ENCODE measurements at regions not wholly inside any gene's neighbourhood (a gene's known extent, or its start where the extent isn't known, plus 50 kb on each side); places are given as distances from the start of the nearest gene placed in this dataset.
"Not testable (repeated sequence)": the region's sequence is repeated elsewhere in the genome, so short reads cannot be mapped to it uniquely, and the experiment has no call there.

DNA sequence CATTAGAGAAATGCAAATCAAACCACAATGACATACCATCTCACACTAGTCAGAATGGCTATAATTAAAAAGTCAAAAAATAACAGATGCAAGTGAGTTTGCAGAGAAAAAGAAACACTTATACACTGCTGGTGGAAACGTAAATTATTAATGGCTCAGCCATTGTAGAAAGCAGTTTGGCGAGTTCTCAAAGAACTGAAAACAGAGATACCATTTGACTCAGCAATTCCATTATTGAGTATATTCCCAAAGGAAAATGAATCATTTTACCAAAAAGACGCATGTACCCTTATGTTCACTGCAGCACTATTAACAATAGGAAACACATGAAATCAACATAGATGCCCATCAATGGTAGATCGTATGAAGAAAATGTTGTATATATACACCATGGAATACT, 75.0 kb downstream of the NAA11 start:
- DNase-seq (ENCODE audit: low read depth): no peak

DNA sequence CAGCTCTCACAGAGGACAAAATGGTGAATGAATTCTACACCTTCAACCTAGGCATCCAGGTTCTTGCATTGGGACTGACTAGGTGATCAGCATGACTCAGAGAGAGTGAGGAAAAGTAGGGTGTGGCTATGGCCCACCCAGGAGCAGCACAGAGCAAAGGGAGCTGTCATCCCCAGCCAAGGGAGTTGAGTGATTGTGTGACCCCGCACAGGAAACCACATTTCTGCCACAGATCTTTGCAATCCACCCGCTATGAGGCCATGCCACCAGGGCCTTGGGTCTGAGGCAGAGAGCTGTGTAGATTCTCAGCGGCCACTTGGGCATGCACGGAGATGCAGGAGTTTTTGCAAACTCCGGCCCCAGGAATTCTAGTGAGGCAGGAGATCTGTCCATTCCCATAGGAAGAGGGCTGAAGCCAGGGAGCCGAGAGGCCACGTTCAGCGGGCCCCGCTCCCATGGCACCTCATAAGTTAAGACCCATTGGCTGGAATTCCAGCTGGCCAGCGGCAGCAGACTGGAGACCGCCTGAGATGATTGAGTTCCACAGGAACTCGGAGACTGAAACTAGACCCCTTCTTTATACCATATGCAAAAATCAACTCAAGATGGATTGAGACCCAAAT, 75.9 kb downstream of the NAA11 start:
- no peak for DNase-seq (ENCODE audit: low read depth)
- no peak overlapping the region for H3K4me3 ChIP-seq (ENCODE audit: low read length)
- TF ChIP-seq, protein P1, sequence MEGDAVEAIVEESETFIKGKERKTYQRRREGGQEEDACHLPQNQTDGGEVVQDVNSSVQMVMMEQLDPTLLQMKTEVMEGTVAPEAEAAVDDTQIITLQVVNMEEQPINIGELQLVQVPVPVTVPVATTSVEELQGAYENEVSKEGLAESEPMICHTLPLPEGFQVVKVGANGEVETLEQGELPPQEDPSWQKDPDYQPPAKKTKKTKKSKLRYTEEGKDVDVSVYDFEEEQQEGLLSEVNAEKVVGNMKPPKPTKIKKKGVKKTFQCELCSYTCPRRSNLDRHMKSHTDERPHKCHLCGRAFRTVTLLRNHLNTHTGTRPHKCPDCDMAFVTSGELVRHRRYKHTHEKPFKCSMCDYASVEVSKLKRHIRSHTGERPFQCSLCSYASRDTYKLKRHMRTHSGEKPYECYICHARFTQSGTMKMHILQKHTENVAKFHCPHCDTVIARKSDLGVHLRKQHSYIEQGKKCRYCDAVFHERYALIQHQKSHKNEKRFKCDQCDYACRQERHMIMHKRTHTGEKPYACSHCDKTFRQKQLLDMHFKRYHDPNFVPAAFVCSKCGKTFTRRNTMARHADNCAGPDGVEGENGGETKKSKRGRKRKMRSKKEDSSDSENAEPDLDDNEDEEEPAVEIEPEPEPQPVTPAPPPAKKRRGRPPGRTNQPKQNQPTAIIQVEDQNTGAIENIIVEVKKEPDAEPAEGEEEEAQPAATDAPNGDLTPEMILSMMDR (IDR thresholded peaks at IDR 0.05; ENCODE audit: insufficient read depth, low read depth, low read length, missing control alignments): no peak

More for the DNA sequence above, 75.0 kb downstream of the NAA11 start:
- TF ChIP-seq, protein P1 (IDR thresholded peaks at IDR 0.05; ENCODE audit: insufficient read depth, low read depth, low read length, missing control alignments): no peak
- H3K4me3 ChIP-seq (ENCODE audit: low read length): no peak overlapping the region

DNA sequence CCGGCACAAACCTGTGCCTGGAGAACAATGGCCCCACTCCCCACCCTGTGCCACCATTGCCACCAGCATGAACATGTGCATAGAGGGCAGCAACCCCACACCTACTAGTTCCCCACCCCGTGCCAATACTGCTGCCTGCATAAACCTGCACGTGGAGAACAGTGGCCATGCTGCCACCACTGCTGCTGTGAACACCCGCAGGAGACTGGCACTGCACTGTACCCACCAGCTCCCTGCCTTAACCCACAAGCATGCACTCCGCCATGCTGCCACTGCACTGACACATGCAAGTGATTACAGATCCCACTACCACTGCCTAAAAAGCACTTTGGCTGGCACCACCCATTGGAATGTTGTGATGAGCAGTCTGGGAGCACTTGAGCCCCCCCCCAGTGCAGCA, 77.3 kb downstream of the NAA11 start:
- no peak overlapping the region for H3K4me3 ChIP-seq (ENCODE audit: low read length)
- TF ChIP-seq, protein P1 (IDR thresholded peaks at IDR 0.05; ENCODE audit: insufficient read depth, low read depth, low read length, missing control alignments): no peak
- DNase-seq (ENCODE audit: low read depth): no peak

DNA sequence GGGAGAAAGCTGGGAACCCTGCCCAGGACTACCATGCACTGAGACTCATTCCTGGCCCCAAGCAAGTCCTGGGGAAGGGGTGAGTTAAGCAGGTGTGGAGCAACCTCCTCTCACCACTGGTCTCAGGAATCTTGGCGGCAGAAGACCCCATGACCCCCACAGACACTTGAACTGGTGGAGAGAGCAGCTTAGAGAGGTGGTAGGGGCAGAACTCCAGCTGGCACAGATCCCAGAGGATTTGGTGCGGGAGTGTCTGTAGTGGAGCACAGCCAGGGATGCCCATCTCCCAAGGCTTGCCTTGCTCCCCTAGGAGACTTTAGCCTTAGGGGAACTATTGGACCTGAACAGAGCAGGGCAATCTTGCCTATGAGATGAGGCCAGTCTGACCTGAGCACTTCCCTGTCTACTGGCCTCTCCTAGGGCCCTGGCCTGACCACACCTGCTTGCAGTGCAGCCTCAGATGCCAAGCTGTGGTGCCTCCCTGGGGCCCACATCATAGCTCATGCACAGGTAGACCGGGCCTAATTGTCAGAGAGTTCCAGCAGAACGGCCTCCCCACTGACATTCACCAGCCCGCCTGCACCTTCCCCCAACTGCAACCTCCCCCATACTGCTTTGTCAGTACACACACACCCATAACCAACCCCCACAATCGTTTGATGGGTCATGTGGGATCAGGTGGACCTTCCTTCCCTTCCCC, 78.0 kb downstream of the NAA11 start:
- TF ChIP-seq, protein P1 (IDR thresholded peaks at IDR 0.05; ENCODE audit: insufficient read depth, low read depth, low read length, missing control alignments): no peak
- no peak overlapping the region for H3K4me3 ChIP-seq (ENCODE audit: low read length)
- no peak for DNase-seq (ENCODE audit: low read depth)

DNA sequence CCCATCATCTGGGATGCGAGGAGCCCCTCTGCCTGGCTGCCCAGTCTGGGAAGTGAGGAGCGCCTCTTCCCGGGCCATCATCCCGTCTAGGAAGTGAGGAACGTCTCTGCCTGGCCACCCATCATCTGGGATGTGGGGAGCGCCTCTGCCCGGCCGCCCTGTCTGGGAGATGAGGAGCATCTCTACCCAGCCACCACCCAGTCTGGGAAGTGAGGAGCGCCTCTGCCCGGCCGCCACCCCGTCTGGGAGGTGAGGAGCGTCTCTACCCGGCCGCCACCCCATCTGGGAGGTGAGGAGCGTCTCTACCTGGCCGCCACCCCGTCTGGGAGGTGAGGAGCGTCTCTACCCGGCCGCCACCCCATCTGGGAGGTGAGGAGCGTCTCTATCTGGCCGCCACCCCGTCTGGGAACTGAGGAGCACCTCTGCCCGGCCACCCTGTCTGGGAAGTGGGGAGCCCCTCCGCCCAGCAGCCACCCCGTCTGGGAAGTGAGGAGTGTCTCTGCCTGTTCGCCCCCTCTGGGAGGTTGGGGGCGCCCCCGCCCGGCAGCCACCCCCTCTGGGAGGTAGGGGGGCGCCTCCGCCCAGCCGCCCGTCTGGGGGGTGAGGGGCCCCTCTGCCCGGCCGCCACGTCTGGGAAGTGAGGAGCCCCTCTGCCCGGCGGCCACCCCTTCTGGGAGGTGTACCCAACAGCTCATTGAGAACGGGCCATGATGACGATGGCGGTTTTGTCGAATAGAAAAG, 80.5 kb downstream of the NAA11 start:
- not testable (repeated sequence) for H3K4me3 ChIP-seq (ENCODE audit: low read length); DNase-seq (ENCODE audit: low read depth)

DNA sequence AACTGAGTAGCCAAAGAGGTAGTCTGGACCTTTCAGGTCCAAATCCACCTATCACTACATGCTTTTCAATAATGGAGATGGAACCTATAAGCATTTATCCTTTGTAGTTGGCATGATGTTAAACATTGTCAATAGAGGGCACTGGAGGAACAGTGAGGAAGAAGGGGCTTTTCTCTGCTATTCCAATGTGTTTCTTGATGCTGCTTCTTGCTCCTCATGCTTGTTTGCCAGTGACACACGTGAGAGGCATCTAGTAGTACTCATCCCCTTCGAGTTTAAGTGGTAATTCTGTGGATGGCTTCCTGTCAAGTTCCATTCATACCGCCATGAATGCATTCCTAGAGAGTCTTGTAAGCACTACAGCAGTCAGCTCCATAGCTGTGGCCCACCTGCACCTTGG, 84.0 kb downstream of the NAA11 start:
- peak; percentile 34 for DNase-seq (ENCODE audit: low read depth)
- no peak overlapping the region for H3K4me3 ChIP-seq (ENCODE audit: low read length)
- TF ChIP-seq, protein P1 (IDR thresholded peaks at IDR 0.05; ENCODE audit: insufficient read depth, low read depth, low read length, missing control alignments): no peak

DNA sequence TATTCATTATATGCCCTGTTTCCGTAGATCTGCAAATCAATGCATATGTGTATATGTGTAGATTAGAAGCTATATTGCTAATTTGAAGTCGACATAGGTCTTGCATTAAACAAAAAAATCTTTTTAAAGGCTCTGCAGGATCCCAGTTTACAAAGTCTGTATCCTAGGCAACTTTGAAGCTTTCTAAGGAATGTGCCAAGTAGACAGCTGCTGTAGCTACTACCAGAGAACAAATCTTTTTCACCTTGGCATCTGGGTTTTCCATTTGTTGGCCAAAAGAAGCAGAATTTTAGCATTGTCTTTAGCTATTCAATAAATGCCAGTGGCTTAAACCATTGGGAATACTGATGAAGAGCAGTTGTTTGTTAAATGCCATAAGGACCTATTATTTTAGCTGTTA, 88.0 kb downstream of the NAA11 start:
- no peak for DNase-seq (ENCODE audit: low read depth)
- no peak overlapping the region for H3K4me3 ChIP-seq (ENCODE audit: low read length)
- TF ChIP-seq, protein P1 (IDR thresholded peaks at IDR 0.05; ENCODE audit: insufficient read depth, low read depth, low read length, missing control alignments): no peak

Measured in epithelial cell of esophagus (primary cell).